H9 (cell line): ENCODE measurements at regions not wholly inside any gene's neighbourhood (a gene's known extent, or its start where the extent isn't known, plus 50 kb on each side); places are given as distances from the start of the nearest gene placed in this dataset.

Experiments
- DNase-seq: peaks from one replicate; pipeline ENCODE4 v3.0.0-alpha.2; 2017
- H2AFZ ChIP-seq: one replicate; pipeline ENCODE4 v1.6.1; 2013; ENCODE audit warnings: mild to moderate bottlenecking, low read length, control low read depth, moderate library complexity
- H2AK5ac ChIP-seq: 2 replicates; pipeline ENCODE4 v1.6.1; 2013; ENCODE audit warnings: low read length, control low read depth, mixed read lengths; ENCODE audit not compliant: insufficient read length
- H2BK120ac ChIP-seq: one replicate; pipeline ENCODE4 v1.6.1; 2013; ENCODE audit warnings: low read depth, mild to moderate bottlenecking, low read length, control low read depth, inconsistent platforms; ENCODE audit not compliant: poor library complexity, severe bottlenecking
- H2BK12ac ChIP-seq: 2 replicates; pipeline ENCODE4 v1.6.1; 2013; ENCODE audit warnings: low read length, control low read depth, mixed read lengths, low read depth; ENCODE audit not compliant: insufficient read length
- H2BK15ac ChIP-seq: 2 replicates; pipeline ENCODE4 v1.6.1; 2013; ENCODE audit warnings: low read depth, low read length, control low read depth
- H2BK20ac ChIP-seq: one replicate; pipeline ENCODE4 v1.6.1; 2013; ENCODE audit warnings: low read depth, mild to moderate bottlenecking, low read length, control low read depth, inconsistent platforms; ENCODE audit not compliant: poor library complexity, severe bottlenecking
- H2BK5ac ChIP-seq: 2 replicates; pipeline ENCODE4 v1.6.1; 2013; ENCODE audit warnings: low read length, control low read depth, mixed read lengths; ENCODE audit not compliant: insufficient read length
- H3K14ac ChIP-seq: 2 replicates; pipeline ENCODE4 v1.6.1; 2013; ENCODE audit warnings: low read length, control low read depth; ENCODE audit not compliant: insufficient read depth
- H3K18ac ChIP-seq: 2 replicates; pipeline ENCODE4 v1.6.1; 2013; ENCODE audit warnings: low read depth, mild to moderate bottlenecking, mixed read lengths, low read length, control low read depth; ENCODE audit not compliant: insufficient read length
- H3K23ac ChIP-seq: 2 replicates; pipeline ENCODE4 v1.6.1; 2013; ENCODE audit warnings: low read length, control low read depth, mixed read lengths, low read depth; ENCODE audit not compliant: insufficient read length
- H3K23me2 ChIP-seq: 2 replicates; pipeline ENCODE4 v1.6.1; 2013; ENCODE audit warnings: low read depth, mild to moderate bottlenecking, mixed read lengths, low read length, control low read depth; ENCODE audit not compliant: insufficient read length, poor library complexity, severe bottlenecking
- H3K27ac ChIP-seq: 2 replicates; pipeline ENCODE4 v1.5.1; 2013; ENCODE audit warnings: low read length, control low read depth, mixed read lengths, low read depth; ENCODE audit not compliant: insufficient read length
- H3K27me3 ChIP-seq: 2 replicates; pipeline ENCODE4 v1.6.1; 2013; ENCODE audit warnings: low read length, control low read depth, inconsistent platforms; ENCODE audit not compliant: insufficient read depth
- H3K4ac ChIP-seq: 2 replicates; pipeline ENCODE4 v1.6.1; 2013; ENCODE audit warnings: low read depth, mild to moderate bottlenecking, control low read depth, inconsistent platforms, low read length, moderate library complexity
- H3K4me1 ChIP-seq: 2 replicates; pipeline ENCODE4 v1.6.1; 2013; ENCODE audit warnings: low read length, control low read depth, inconsistent platforms; ENCODE audit not compliant: insufficient read depth
- H3K4me2 ChIP-seq: 2 replicates; pipeline ENCODE4 v1.6.1; 2013; ENCODE audit warnings: low read length, control low read depth, mixed read lengths; ENCODE audit not compliant: insufficient read length, insufficient read depth
- H3K56ac ChIP-seq: 2 replicates; pipeline ENCODE4 v1.6.1; 2013; ENCODE audit warnings: low read depth, mild to moderate bottlenecking, mixed read lengths, low read length, control low read depth; ENCODE audit not compliant: insufficient read length
- H3K79me1 ChIP-seq: 2 replicates; pipeline ENCODE4 v1.6.1; 2013; ENCODE audit warnings: low read depth, mild to moderate bottlenecking, moderate library complexity, low read length, control low read depth, inconsistent platforms; ENCODE audit not compliant: insufficient read depth, poor library complexity, severe bottlenecking
- H3K79me2 ChIP-seq: 2 replicates; pipeline ENCODE4 v1.6.1; 2013; ENCODE audit warnings: low read length, control low read depth, inconsistent platforms; ENCODE audit not compliant: insufficient read depth
- H3K9ac ChIP-seq: 2 replicates; pipeline ENCODE4 v1.6.1; 2013; ENCODE audit warnings: low read length, control low read depth, mixed read lengths; ENCODE audit not compliant: insufficient read length; ENCODE audit errors: extremely low read depth
- H3K9me3 ChIP-seq: one replicate; pipeline ENCODE4 v1.6.1; 2013; ENCODE audit warnings: low read depth, low read length, inconsistent platforms; ENCODE audit not compliant: control insufficient read depth
- H3T11ph ChIP-seq: one replicate; pipeline ENCODE4 v1.6.1; 2013; ENCODE audit warnings: mild to moderate bottlenecking, low read length, control low read depth, inconsistent platforms
- H4K20me1 ChIP-seq: one replicate; pipeline ENCODE4 v1.6.1; 2013; ENCODE audit not compliant: control insufficient read depth, insufficient read length, insufficient read depth
- H4K5ac ChIP-seq: 2 replicates; pipeline ENCODE4 v1.6.1; 2013; ENCODE audit warnings: low read depth, mild to moderate bottlenecking, mixed read lengths, low read length, control low read depth; ENCODE audit not compliant: insufficient read length
- H4K8ac ChIP-seq: replicated peaks from 2 replicates; pipeline ENCODE4 v1.6.1; 2013; ENCODE audit warnings: low read length, control low read depth, mixed read lengths, low read depth; ENCODE audit not compliant: insufficient read length
- H4K91ac ChIP-seq: 2 replicates; pipeline ENCODE4 v1.6.1; 2013; ENCODE audit warnings: low read depth, mild to moderate bottlenecking, moderate library complexity, mixed read lengths, low read length, control low read depth; ENCODE audit not compliant: insufficient read length
- H3K27ac Mint-ChIP-seq, 3 experiments: 2 replicates in 2 of 3; 3 replicates in 1 of 3; pipeline ENCODE4 v1.8.0; 2020 to 2021; ENCODE audit warnings: mixed read lengths in 3 of 3, mild to moderate bottlenecking in 1 of 3, moderate library complexity in 1 of 3
- H3K27me3 Mint-ChIP-seq: 2 replicates; pipeline ENCODE4 v1.8.0; 2021; ENCODE audit warnings: low read depth, mild to moderate bottlenecking, moderate library complexity, mixed read lengths
- H3K36me3 Mint-ChIP-seq, 3 experiments: 2 replicates in 2 of 3; 3 replicates in 1 of 3; pipeline ENCODE4 v1.8.0; 2020 to 2021; ENCODE audit warnings: low read depth in 3 of 3, mixed read lengths in 3 of 3; ENCODE audit not compliant: insufficient read depth in 1 of 3
- H3K4me1 Mint-ChIP-seq, 2 experiments: 2 replicates each; pipeline ENCODE4 v1.8.0; 2020; ENCODE audit warnings: mixed read lengths in 2 of 2
- H3K4me3 Mint-ChIP-seq, 2 experiments: 2 replicates in 1 of 2; 3 replicates in 1 of 2; pipeline ENCODE4 v1.8.0; 2020 to 2021; ENCODE audit warnings: mild to moderate bottlenecking in 2 of 2, mixed read lengths in 2 of 2, moderate library complexity in 1 of 2
- H3K9me3 Mint-ChIP-seq, 2 experiments: 2 replicates in 1 of 2; 3 replicates in 1 of 2; pipeline ENCODE4 v1.8.0; 2020; ENCODE audit warnings: mild to moderate bottlenecking in 2 of 2, mixed read lengths in 2 of 2, moderate library complexity in 1 of 2
- CTCF ChIP-seq: fragments of 200-600 bp; sonication (generic); conservative IDR thresholded peaks from 3 replicates; pipeline ENCODE4 v1.8.0; 2021; ENCODE audit warnings: antibody characterized with exemption, mild to moderate bottlenecking
- WGBS: extraction: QIAGEN DNeasy Blood & Tissue Kit; methylation state at CpG from one replicate; pipeline ENCODE4 v1.1.7; 2013; ENCODE audit warnings: missing lambda C conversion rate, low lambda C conversion rate, mixed read lengths; ENCODE audit not compliant: insufficient read length; ENCODE audit errors: extremely low coverage; 5-methylcytosine and 5-hydroxymethylcytosine counted together

- Histone ChIP-seq H3K23ac (no peak overlapping the region), H3K4me1 (no peaks in the 10 kb centered on the region; the same call in 1 of the 2 replicates), H2AFZ (no peak overlapping the region), H2BK12ac (no peak overlapping the region), H3K18ac (no peak overlapping the region), H3T11ph (no peak overlapping the region), H2BK120ac (no peak overlapping the region), H3K27ac (no peak overlapping the region), H4K8ac (no peak overlapping the region), H4K5ac (no peak overlapping the region), H3K79me1 (no peaks in the 10 kb centered on the region), H3K79me2 (no peaks in the 10 kb centered on the region), H2AK5ac (no peak overlapping the region), H4K91ac (no peak overlapping the region), H3K4me2 (no peak overlapping the region), H3K23me2 (no peaks in the 10 kb centered on the region), H2BK20ac (no peak overlapping the region), H3K9me3 (no peaks in the 10 kb centered on the region), H3K14ac (no peak overlapping the region), H3K56ac (no peak overlapping the region), H3K4ac (no peak overlapping the region), H3K27me3 (no peaks in the 10 kb centered on the region; the same call in 1 of the 2 replicates), H2BK5ac (no peak overlapping the region), H2BK15ac (no peak overlapping the region), H3K9ac (no peak overlapping the region), H4K20me1 (no peaks in the 10 kb centered on the region)
- no peak for DNase-seq
- WGBS, result no CpG with 5 or more reads among the region's 5 CpGs
- H3K36me3 Mint-ChIP-seq, result peaks cover 0 to 9% (median 5%) of the 10 kb centered on the region in 3 experiments; a peak in 3 of 7 replicates
- H3K4me1 Mint-ChIP-seq, result peaks cover 26 to 27% of the 10 kb centered on the region in 2 experiments
- peaks cover 5 to 6% of the 10 kb centered on the region in 2 experiments; a peak in 3 of 5 replicates for H3K9me3 Mint-ChIP-seq
- no peak for TF ChIP-seq CTCF
- H3K4me3 Mint-ChIP-seq, result no peak overlapping the region
- H3K27me3 Mint-ChIP-seq, result no peaks in the 10 kb centered on the region
- H3K27ac Mint-ChIP-seq, result no peak overlapping the region; a peak in 2 of 7 replicates
Observed at GRCh38 chr4:67082746-67083145, 462.6 kb downstream of the CENPC start.
